GM12891 (cell line): ENCODE measurements at regions not wholly inside any gene's neighbourhood (a gene's known extent, or its start where the extent isn't known, plus 50 kb on each side); places are given as distances from the start of the nearest gene placed in this dataset.

ENCODE experiments used
- POLR2A ChIP-seq: IDR thresholded peaks from 2 replicates; pipeline ENCODE4 v1.6.1; 2011; ENCODE audit warnings: low read depth, low read length, control low read depth
- TAF1 ChIP-seq: IDR thresholded peaks from 2 replicates; pipeline ENCODE4 v1.6.1; 2011; ENCODE audit warnings: low read depth, low read length, control low read depth

GRCh38 chr9:88060746-88061145 is 77.5 kb downstream of the SPATA31C2 start:
- no peak for TF ChIP-seq TAF1
- TF ChIP-seq POLR2A, result no peak
